Mesenchymal stem cell (in vitro differentiated cells and primary cell): ENCODE measurements at regions not wholly inside any gene's neighbourhood (a gene's known extent, or its start where the extent isn't known, plus 50 kb on each side); places are given as distances from the start of the nearest gene placed in this dataset.

Experiments used
- DNase-seq: peaks from one replicate; pipeline ENCODE4 v3.0.0-alpha.2; 2013
- H2AFZ ChIP-seq: one replicate; pipeline ENCODE4 v1.6.1; 2013; ENCODE audit warnings: low read depth, mild to moderate bottlenecking, control low read depth, inconsistent platforms, low read length, moderate library complexity
- H2AK5ac ChIP-seq: 2 replicates; pipeline ENCODE4 v1.6.1; 2013; ENCODE audit warnings: low read length, moderate library complexity, mild to moderate bottlenecking, inconsistent platforms; ENCODE audit not compliant: severe bottlenecking
- H2BK120ac ChIP-seq: one replicate; pipeline ENCODE4 v1.6.1; 2013; ENCODE audit warnings: low read depth, mild to moderate bottlenecking, inconsistent platforms, low read length, moderate library complexity
- H2BK12ac ChIP-seq, 2 experiments: one replicate each; pipeline ENCODE4 v1.6.1; 2013; ENCODE audit warnings: inconsistent platforms in 2 of 2, low read length in 2 of 2, mild to moderate bottlenecking in 2 of 2, moderate library complexity in 2 of 2, control low read depth in 1 of 2
- H2BK15ac ChIP-seq: one replicate; pipeline ENCODE4 v1.6.1; 2013; ENCODE audit warnings: mild to moderate bottlenecking, low read depth, inconsistent platforms; ENCODE audit not compliant: poor library complexity, severe bottlenecking
- H2BK5ac ChIP-seq: 2 replicates; pipeline ENCODE4 v1.6.1; 2013; ENCODE audit warnings: low read depth, mild to moderate bottlenecking, low read length, control low read depth, inconsistent platforms; ENCODE audit not compliant: poor library complexity, severe bottlenecking
- H3K14ac ChIP-seq, 2 experiments: one replicate each; pipeline ENCODE4 v1.6.1; 2013; ENCODE audit warnings: inconsistent platforms in 2 of 2, low read length in 2 of 2, control low read depth in 1 of 2, mild to moderate bottlenecking in 1 of 2, moderate library complexity in 1 of 2
- H3K18ac ChIP-seq, 2 experiments: one replicate each; pipeline ENCODE4 v1.6.1; 2013; ENCODE audit warnings: inconsistent platforms in 2 of 2, low read length in 2 of 2, control low read depth in 1 of 2, low read depth in 1 of 2, mild to moderate bottlenecking in 1 of 2
- H3K23ac ChIP-seq, 2 experiments: one replicate each; pipeline ENCODE4 v1.6.1; 2013; ENCODE audit warnings: inconsistent platforms in 2 of 2, low read length in 2 of 2, mild to moderate bottlenecking in 2 of 2, moderate library complexity in 2 of 2, control low read depth in 1 of 2
- H3K27ac ChIP-seq: 2 replicates; pipeline ENCODE4 v1.5.1; 2013; ENCODE audit warnings: mild to moderate bottlenecking, moderate library complexity, low read length, control low read depth, inconsistent platforms; ENCODE audit not compliant: poor library complexity, severe bottlenecking
- H3K27me3 ChIP-seq, 2 experiments: 2 replicates each; pipeline versions ENCODE4 v1.6.1 to v1.7.0; 2013; ENCODE audit warnings: low read length in 2 of 2, mild to moderate bottlenecking in 2 of 2, moderate library complexity in 2 of 2, control low read depth in 1 of 2, inconsistent platforms in 1 of 2; ENCODE audit not compliant: control insufficient read depth in 1 of 2, insufficient read depth in 1 of 2
- H3K36me3 ChIP-seq, 2 experiments: 2 replicates each; pipeline versions ENCODE4 v1.6.1 to v1.7.0; 2013; ENCODE audit warnings: low read length in 2 of 2, control low read depth in 1 of 2, inconsistent platforms in 1 of 2, low read depth in 1 of 2, mild to moderate bottlenecking in 1 of 2; ENCODE audit not compliant: insufficient read depth in 2 of 2, control insufficient read depth in 1 of 2
- H3K4ac ChIP-seq, 2 experiments: one replicate each; pipeline ENCODE4 v1.6.1; 2013; ENCODE audit warnings: inconsistent platforms in 2 of 2, low read length in 2 of 2, mild to moderate bottlenecking in 2 of 2, moderate library complexity in 2 of 2, control low read depth in 1 of 2, low read depth in 1 of 2
- H3K4me1 ChIP-seq: 2 replicates; pipeline ENCODE4 v1.6.1; 2013; ENCODE audit warnings: low read depth, low read length, control low read depth; ENCODE audit not compliant: control insufficient read depth, insufficient read depth
- H3K4me2 ChIP-seq: 2 replicates; pipeline ENCODE4 v1.6.1; 2013; ENCODE audit warnings: low read length, mild to moderate bottlenecking, inconsistent platforms; ENCODE audit not compliant: poor library complexity, severe bottlenecking
- H3K4me3 ChIP-seq, 2 experiments: 2 replicates each; pipeline versions ENCODE4 v1.5.1 to v1.7.0; 2013; ENCODE audit warnings: low read length in 2 of 2, mild to moderate bottlenecking in 2 of 2, control low read depth in 1 of 2, low read depth in 1 of 2; ENCODE audit not compliant: insufficient read depth in 1 of 2
- H3K79me1 ChIP-seq: replicated peaks from 2 replicates; pipeline ENCODE4 v1.6.1; 2013; ENCODE audit warnings: mild to moderate bottlenecking, control low read depth, low read length, inconsistent platforms; ENCODE audit not compliant: poor library complexity, severe bottlenecking
- H3K9ac ChIP-seq: 2 replicates; pipeline ENCODE4 v1.7.0; 2013; ENCODE audit warnings: mild to moderate bottlenecking, low read length, moderate library complexity
- H3K9me3 ChIP-seq: 2 replicates; pipeline ENCODE4 v1.7.0; 2013; ENCODE audit warnings: mild to moderate bottlenecking, low read length; ENCODE audit not compliant: control insufficient read depth
- H4K8ac ChIP-seq: one replicate; pipeline ENCODE4 v1.6.1; 2013; ENCODE audit warnings: inconsistent platforms, mild to moderate bottlenecking, low read length, moderate library complexity
- H4K91ac ChIP-seq: one replicate; pipeline ENCODE4 v1.6.1; 2013; ENCODE audit warnings: mild to moderate bottlenecking, low read length, inconsistent platforms
- WGBS: methylation state at CpG from one replicate; pipeline ENCODE4 v1.1.7; 2013; ENCODE audit warnings: mixed read lengths; 5-methylcytosine and 5-hydroxymethylcytosine counted together

- no peaks in the 10 kb centered on the region for H3K4me1 ChIP-seq
- 91% methylated on average over 2 of the region's 3 CpGs for WGBS
- no peaks in the 10 kb centered on the region for H3K79me1 ChIP-seq
- H2BK5ac ChIP-seq, result no peak overlapping the region
- H3K18ac ChIP-seq, result no peak overlapping the region
- no peaks in the 10 kb centered on the region for H3K36me3 ChIP-seq
- no peak overlapping the region for H2AFZ ChIP-seq
- H3K4me2 ChIP-seq, result no peak overlapping the region
- no peak overlapping the region for H4K91ac ChIP-seq
- H3K23ac ChIP-seq, result no peak overlapping the region
- no peak overlapping the region for H3K4ac ChIP-seq
- H2BK15ac ChIP-seq, result no peak overlapping the region
- H3K9ac ChIP-seq, result no peak overlapping the region
- H3K4me3 ChIP-seq, result no peak overlapping the region
- H2AK5ac ChIP-seq, result no peak overlapping the region
- H3K9me3 ChIP-seq, result peaks cover 7% of the 10 kb centered on the region
- no peak overlapping the region for H4K8ac ChIP-seq
- H3K27ac ChIP-seq, result no peak overlapping the region
- no peak overlapping the region for H3K14ac ChIP-seq
- no peak overlapping the region for H2BK120ac ChIP-seq
- DNase-seq, result no peak
- no peaks in the 10 kb centered on the region for H3K27me3 ChIP-seq
- H2BK12ac ChIP-seq, result no peak overlapping the region
These were observed 744.6 kb downstream of the BRINP1 start for GRCh38 chr9:118624608-118625007.

- no peak overlapping the region for H3K14ac ChIP-seq
- no peak overlapping the region for H2AFZ ChIP-seq
- H4K8ac ChIP-seq, result no peak overlapping the region
- no peak overlapping the region for H2BK15ac ChIP-seq
- no peak overlapping the region for H2BK5ac ChIP-seq
- H2BK120ac ChIP-seq, result no peak overlapping the region
- no peaks in the 10 kb centered on the region for H3K36me3 ChIP-seq
- no peak overlapping the region for H2AK5ac ChIP-seq
- H3K18ac ChIP-seq, result no peak overlapping the region
- H3K4me3 ChIP-seq, result no peak overlapping the region
- H3K9me3 ChIP-seq, result peaks cover 23% of the 10 kb centered on the region
- no peak overlapping the region for H3K9ac ChIP-seq
- no peaks in the 10 kb centered on the region for H3K27me3 ChIP-seq
- no peak overlapping the region for H3K23ac ChIP-seq
- H3K4ac ChIP-seq, result no peak overlapping the region
- no peak overlapping the region for H3K27ac ChIP-seq
- 91% methylated on average over 1 of the region's 2 CpGs for WGBS
- DNase-seq, result no peak
- H3K79me1 ChIP-seq, result no peaks in the 10 kb centered on the region
- H2BK12ac ChIP-seq, result no peak overlapping the region
- H3K4me2 ChIP-seq, result no peak overlapping the region
- no peaks in the 10 kb centered on the region for H3K4me1 ChIP-seq
- no peak overlapping the region for H4K91ac ChIP-seq
These were observed 739.2 kb downstream of the BRINP1 start for GRCh38 chr9:118630079-118630478.

DNA sequence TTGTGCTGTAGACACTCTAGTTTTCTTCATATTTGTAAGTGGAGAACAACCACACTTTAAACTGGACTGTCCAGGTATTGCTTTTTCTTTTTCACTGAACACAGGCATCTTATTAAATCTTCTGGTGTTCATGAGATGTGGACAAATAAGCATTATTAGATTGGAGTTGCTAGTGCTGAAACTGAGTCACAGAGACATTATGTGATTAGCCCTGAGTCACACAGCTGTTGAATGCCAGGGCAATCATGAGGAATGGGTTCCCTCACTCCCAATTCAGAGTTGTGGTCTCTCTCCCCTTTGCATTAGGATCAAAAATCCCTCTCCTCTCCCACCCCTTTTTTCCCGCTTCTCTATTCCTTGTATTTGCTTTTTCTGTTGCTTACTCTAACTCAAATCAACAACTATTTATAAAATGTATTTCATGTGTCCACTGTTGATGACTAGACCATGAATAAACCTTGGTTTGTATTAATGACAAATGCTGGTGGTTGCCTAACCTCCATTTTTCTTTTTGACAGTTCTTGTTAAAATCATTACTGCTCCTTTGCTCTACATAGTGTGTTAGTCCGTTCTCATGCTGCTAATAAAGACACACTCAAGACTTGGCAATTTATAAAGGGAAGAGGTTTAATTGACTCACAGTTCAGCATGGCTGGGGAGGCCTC, 738.2 kb downstream of the BRINP1 start:
- Histone ChIP-seq H3K79me1 (no peaks in the 10 kb centered on the region), H3K36me3 (no peaks in the 10 kb centered on the region), H2BK15ac (no peak overlapping the region), H3K14ac (no peak overlapping the region), H2BK5ac (no peak overlapping the region), H2BK120ac (no peak overlapping the region), H3K23ac (no peak overlapping the region), H3K9me3 (peaks cover 23% of the 10 kb centered on the region), H2AK5ac (no peak overlapping the region), H3K9ac (no peak overlapping the region), H2AFZ (no peak overlapping the region), H4K91ac (no peak overlapping the region), H3K27me3 (no peaks in the 10 kb centered on the region), H3K18ac (no peak overlapping the region), H3K4ac (no peak overlapping the region), H3K4me3 (no peak overlapping the region), H3K4me1 (no peaks in the 10 kb centered on the region), H3K27ac (no peak overlapping the region), H3K4me2 (no peak overlapping the region), H4K8ac (no peak overlapping the region), H2BK12ac (no peak overlapping the region)
- WGBS, result no CpG with 5 or more reads among the region's 2 CpGs
- no peak for DNase-seq

- peaks cover 23% of the 10 kb centered on the region for H3K9me3 ChIP-seq
- no peak overlapping the region for H2BK15ac ChIP-seq
- H3K4me1 ChIP-seq, result no peaks in the 10 kb centered on the region
- H2AFZ ChIP-seq, result no peak overlapping the region
- no peak overlapping the region for H3K23ac ChIP-seq
- H2AK5ac ChIP-seq, result no peak overlapping the region
- no peaks in the 10 kb centered on the region for H3K36me3 ChIP-seq
- no peak overlapping the region for H2BK120ac ChIP-seq
- no peak for DNase-seq
- H3K4me2 ChIP-seq, result no peak overlapping the region
- H3K18ac ChIP-seq, result no peak overlapping the region
- H4K91ac ChIP-seq, result no peak overlapping the region
- H3K27ac ChIP-seq, result no peak overlapping the region
- no peak overlapping the region for H2BK5ac ChIP-seq
- WGBS, result 80% methylated on average over 3 of the region's 4 CpGs
- no peak overlapping the region for H3K4me3 ChIP-seq
- H3K79me1 ChIP-seq, result no peaks in the 10 kb centered on the region
- H3K9ac ChIP-seq, result no peak overlapping the region
- H3K27me3 ChIP-seq, result no peaks in the 10 kb centered on the region
- no peak overlapping the region for H3K14ac ChIP-seq
- no peak overlapping the region for H2BK12ac ChIP-seq
- H4K8ac ChIP-seq, result no peak overlapping the region
- H3K4ac ChIP-seq, result no peak overlapping the region
These were observed 737.3 kb downstream of the BRINP1 start for GRCh38 chr9:118631956-118632355.
